ENCODE measurements at regions not wholly inside any gene's neighbourhood (a gene's known extent, or its start where the extent isn't known, plus 50 kb on each side); places are given as distances from the start of the nearest gene placed in this dataset.

DNA sequence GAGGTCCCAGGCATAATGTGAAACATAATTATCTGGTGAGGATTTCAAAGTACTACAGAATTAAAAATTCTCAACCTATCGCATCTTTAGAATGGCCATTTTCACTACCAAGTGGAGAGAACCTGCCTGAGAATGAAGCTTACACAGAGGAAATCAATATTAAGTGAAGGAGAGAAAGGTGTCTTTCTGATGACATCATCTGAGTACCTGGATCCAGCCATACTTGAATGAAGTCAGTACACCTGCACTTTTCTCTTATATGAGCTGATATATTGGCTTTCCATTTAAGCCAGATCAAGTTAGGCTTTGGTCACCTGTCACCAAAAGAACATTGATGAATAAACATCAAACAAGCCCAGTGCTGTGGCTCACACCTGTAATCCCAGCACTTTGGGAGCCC lies 118.9 kb upstream of the MED14 start (continued):
- TF ChIP-seq SIN3A (conservative IDR thresholded peaks at IDR 0.05 in 1 of 2, IDR thresholded peaks at IDR 0.05 in 1 of 2; ENCODE audit: low read depth in 1 of 2, low read length in 2 of 2) (no peak), MAX (IDR thresholded peaks at IDR 0.05) (no peak)

Measured in H1 (cell line).